ENCODE measurements at regions not wholly inside any gene's neighbourhood (a gene's known extent, or its start where the extent isn't known, plus 50 kb on each side); places are given as distances from the start of the nearest gene placed in this dataset.
"Not testable (repeated sequence)": the region's sequence is repeated elsewhere in the genome, so short reads cannot be mapped to it uniquely, and the experiment has no call there.

DNA sequence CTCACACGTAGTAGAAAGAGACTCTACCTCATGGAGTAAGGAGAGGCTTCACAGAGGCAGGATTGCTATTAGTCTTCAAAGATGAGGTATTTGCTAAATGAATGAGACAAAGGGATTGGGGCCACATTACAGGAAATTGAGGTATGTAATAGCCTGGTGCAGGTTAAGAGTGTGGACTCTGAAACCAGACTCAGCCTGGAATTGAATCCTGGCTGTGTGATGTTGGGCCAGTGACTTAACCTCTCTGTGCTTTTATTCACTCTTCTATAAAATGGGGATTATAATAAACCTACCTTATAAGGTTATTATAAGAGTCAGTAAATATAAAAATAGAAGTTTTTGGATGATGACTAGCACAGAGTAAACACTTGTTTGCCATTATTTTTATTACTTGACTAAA is 64.7 kb upstream of the ATRNL1 start:
- DNase-seq, result no peak

DNA sequence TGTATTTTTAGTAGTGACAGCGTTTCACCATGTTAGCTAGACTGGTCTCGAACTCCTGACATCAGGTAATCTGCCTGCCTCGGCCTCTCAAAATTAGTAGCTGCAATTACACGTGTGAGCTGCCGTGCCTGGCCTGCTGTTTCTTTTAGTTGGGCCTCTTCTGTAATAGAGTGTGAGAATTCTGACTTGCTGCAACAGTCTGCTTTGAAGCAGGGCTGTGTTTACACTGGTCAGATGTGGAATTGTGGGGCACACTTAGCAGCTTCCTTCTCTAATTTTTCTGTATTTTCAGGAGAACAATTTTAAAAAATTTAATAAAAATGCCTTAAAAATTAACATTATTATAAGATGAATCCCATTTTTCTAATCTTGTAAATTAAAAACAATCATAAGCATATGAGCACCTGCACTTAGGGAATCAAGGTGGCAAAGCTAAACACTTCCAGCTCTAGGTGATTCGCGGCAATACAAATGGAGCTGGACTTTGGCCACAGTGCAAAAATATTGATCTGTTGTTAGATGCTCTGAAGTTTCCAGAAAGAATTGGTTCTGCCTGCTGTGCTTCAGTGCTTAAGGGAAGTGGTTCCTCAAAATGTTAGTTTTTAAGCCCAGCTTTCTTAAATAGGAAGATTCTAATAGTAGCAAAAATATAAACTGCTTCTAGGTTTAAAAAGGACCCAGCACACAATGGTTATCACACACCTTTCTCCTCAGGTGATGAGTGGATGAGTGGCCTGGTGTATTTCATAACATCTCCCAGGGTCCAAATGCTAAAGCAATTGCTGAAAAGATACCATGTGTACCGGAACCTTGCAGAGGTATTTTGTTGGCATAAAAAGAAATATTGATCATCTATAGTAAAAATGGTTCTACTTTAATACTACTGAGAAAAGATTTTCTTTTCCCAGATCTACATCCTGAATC is 63.5 kb upstream of the ATRNL1 start:
- DNase-seq, result no peak

DNA sequence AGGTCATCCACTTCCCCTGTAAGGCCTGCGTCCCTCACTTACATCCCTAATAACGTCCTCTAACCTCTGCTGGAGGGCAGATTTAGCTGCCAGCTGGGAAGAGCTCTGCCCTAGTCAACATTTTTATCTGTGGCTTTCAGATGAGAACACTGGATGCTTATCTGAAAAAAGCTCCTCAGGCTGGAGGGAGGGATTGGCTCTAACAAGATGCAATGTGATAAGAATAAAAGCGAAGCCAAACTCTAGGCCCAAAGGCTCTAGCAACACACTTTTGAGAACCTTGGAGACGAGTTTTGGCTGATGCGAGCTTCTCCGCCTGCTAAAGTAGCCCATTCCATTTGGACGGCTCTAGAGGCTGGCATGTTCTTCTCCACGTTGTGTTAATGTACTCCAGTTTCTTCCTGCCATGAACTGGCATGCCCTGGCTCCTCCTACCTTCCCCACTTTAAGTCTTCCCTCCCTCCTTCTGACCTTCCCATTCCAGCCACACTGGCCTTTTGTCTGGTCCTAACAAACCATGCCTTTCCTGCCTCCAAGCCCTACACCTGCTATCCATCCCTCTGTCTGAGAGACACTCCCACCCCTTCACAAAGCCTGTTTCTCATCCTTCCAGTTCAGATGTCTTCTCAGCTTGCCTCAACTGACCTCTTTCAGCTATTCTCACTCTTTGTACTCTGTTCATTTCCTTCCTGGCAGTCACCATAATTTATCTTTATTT is 62.5 kb upstream of the ATRNL1 start:
- DNase-seq, result peak; percentile 69

DNA sequence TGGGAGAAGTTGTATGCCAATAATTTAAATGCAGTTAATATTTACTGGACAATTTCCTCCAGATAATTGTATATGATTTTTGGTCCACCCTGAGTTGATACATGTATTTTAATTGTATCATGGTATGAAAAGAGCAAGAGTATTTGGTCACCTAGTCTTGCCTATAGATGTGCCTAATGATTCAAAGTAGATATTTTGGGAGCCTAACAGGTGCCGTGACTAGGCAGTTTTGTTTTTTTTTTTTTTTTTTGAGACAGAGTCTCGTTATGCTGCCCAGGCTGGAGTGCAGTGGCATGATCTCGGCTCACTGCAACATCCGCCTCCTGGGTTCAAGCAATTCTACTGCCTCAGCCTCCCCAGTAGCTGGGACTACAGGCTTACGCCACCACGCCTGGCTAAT is 59.3 kb upstream of the ATRNL1 start:
- DNase-seq, result no peak

DNA sequence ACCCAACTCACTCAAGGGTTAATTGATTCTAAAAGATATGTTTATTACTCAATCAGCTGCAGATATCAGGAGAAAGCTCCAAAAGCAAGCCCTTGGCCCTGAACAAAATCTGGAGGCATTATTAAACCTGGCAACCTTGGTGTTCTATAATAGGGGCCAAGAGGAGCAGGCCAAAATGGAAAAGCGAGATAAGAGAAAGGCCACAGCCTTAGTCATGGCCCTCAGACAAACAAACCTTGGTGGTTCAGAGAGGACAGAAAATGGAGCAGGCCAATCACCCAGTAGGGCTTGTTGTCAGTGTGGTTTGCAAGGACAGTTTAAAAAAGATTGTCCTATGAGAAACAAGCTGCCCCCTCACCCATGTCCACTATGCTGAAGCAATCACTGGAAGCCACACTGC is 53.4 kb upstream of the ATRNL1 start:
- DNase-seq, result not testable (repeated sequence)
